ENCODE measurements at regions not wholly inside any gene's neighbourhood (a gene's known extent, or its start where the extent isn't known, plus 50 kb on each side); places are given as distances from the start of the nearest gene placed in this dataset.

GRCh38 chr5:109944461-109944860 is 254.7 kb downstream of the MAN2A1 start:
- Histone ChIP-seq H2AK5ac (ENCODE audit: insufficient read length, low read length) (no peak overlapping the region), H2BK15ac (ENCODE audit: low read depth, low read length) (no peak overlapping the region), H2BK12ac (ENCODE audit: insufficient read length, low read depth, low read length) (no peak overlapping the region), H3K79me1 (ENCODE audit: insufficient read depth, low read depth, low read length, poor library complexity, severe bottlenecking) (no peaks in the 10 kb centered on the region), H3K4me1 (ENCODE audit: insufficient read depth, low read length) (no peaks in the 10 kb centered on the region), H3K27me3 (ENCODE audit: insufficient read depth, low read length) (no peaks in the 10 kb centered on the region), H2BK5ac (ENCODE audit: insufficient read length, low read length) (no peak overlapping the region), H2BK120ac (ENCODE audit: low read depth, low read length, poor library complexity, severe bottlenecking) (no peak overlapping the region), H3K18ac (ENCODE audit: insufficient read length, low read depth, low read length) (no peak overlapping the region), H4K8ac (replicated peaks; ENCODE audit: insufficient read length, low read depth, low read length) (no peak overlapping the region), H3K23me2 (ENCODE audit: insufficient read length, low read depth, low read length, poor library complexity, severe bottlenecking) (no peaks in the 10 kb centered on the region), H3K27ac (ENCODE audit: insufficient read length, low read depth, low read length) (no peak overlapping the region), H3K4me2 (ENCODE audit: insufficient read depth, insufficient read length, low read length) (no peak overlapping the region), H3K23ac (ENCODE audit: insufficient read length, low read depth, low read length) (no peak overlapping the region), H4K5ac (ENCODE audit: insufficient read length, low read depth, low read length) (no peak overlapping the region), H3K14ac (ENCODE audit: insufficient read depth, low read length) (no peak overlapping the region), H3K56ac (ENCODE audit: insufficient read length, low read depth, low read length) (no peak overlapping the region), H2BK20ac (ENCODE audit: low read depth, low read length, poor library complexity, severe bottlenecking) (no peak overlapping the region), H4K91ac (ENCODE audit: insufficient read length, low read depth, low read length) (no peak overlapping the region), H3T11ph (ENCODE audit: low read length) (no peak overlapping the region), H3K4ac (ENCODE audit: low read depth, low read length) (no peak overlapping the region), H3K9ac (ENCODE audit: extremely low read depth, insufficient read length, low read length) (no peak overlapping the region), H3K9me3 (ENCODE audit: control insufficient read depth, low read depth, low read length) (no peaks in the 10 kb centered on the region), H2AFZ (ENCODE audit: low read length) (no peak overlapping the region), H4K20me1 (ENCODE audit: control insufficient read depth, insufficient read depth, insufficient read length) (no peaks in the 10 kb centered on the region), H3K79me2 (ENCODE audit: insufficient read depth, low read length) (no peaks in the 10 kb centered on the region)
- TF ChIP-seq CTCF (conservative IDR thresholded peaks at IDR 0.05), result no peak
- Mint-ChIP-seq H3K27ac (no peak overlapping the region), H3K27me3 (ENCODE audit: low read depth) (peaks cover 8% of the 10 kb centered on the region), H3K36me3 (ENCODE audit: insufficient read depth in 1 of 3, low read depth in 3 of 3) (0 out of 7 replicates have a peak, but pooled peaks cover 0 to 3% (median 0%) of the 10 kb centered on the region in 3 experiments), H3K4me3 (no peak overlapping the region), H3K9me3 (peaks cover 3 to 11% of the 10 kb centered on the region in 2 experiments; a peak in 2 of 5 replicates), H3K4me1 (peaks cover 8 to 13% of the 10 kb centered on the region in 2 experiments; a peak in 3 of 4 replicates)
- no CpG with 5 or more reads among the region's 3 CpGs for WGBS (ENCODE audit: extremely low coverage, insufficient read length, low lambda C conversion rate)
- DNase-seq, result no peak

All from H9 (cell line).